Heart right ventricle (tissue), 16 donors: ENCODE measurements at regions not wholly inside any gene's neighbourhood (a gene's known extent, or its start where the extent isn't known, plus 50 kb on each side); places are given as distances from the start of the nearest gene placed in this dataset.
A peak's percentile ranks its signal among the peaks of the same experiment; 100 is the strongest.
"Not testable (repeated sequence)": the region's sequence is repeated elsewhere in the genome, so short reads cannot be mapped to it uniquely, and the experiment has no call there.

Experiments
- ATAC-seq, 8 donors: fragments of 200-7000 bp; cut with Tn5 transposase; one replicate each; pipeline ENCODE4 v1.9.1; 2020; ENCODE audit warnings: mild to moderate bottlenecking in 8 of 8, moderate library complexity in 8 of 8, moderate number of reproducible peaks in 1 of 8
- DNase-seq, 2 donors: peaks; one replicate each; pipeline ENCODE4 v3.0.0-alpha.2; 2020
- H3K27ac ChIP-seq, 10 donors: fragments of 200-600 bp; sonication (generic) in 2 of 10; one replicate each; pipeline versions ENCODE4 v1.5.0 to v1.8.0; 2020 to 2022; ENCODE audit warnings: mild to moderate bottlenecking in 3 of 10
- H3K27me3 ChIP-seq, 7 donors: fragments of 200-600 bp; one replicate each; pipeline ENCODE4 v1.8.0; 2021 to 2022; ENCODE audit warnings: mild to moderate bottlenecking in 2 of 7
- H3K36me3 ChIP-seq, 9 donors: fragments of 200-600 bp; sonication (generic) in 1 of 9; one replicate each; pipeline versions ENCODE4 v1.5.0 to v1.8.0; 2020 to 2022; ENCODE audit warnings: mild to moderate bottlenecking in 2 of 9
- H3K4me1 ChIP-seq, 9 donors: fragments of 200-600 bp; sonication (generic) in 1 of 9; one replicate each; pipeline versions ENCODE4 v1.5.0 to v1.8.0; 2020 to 2022; ENCODE audit warnings: mild to moderate bottlenecking in 4 of 9
- H3K4me3 ChIP-seq, 10 donors: fragments of 200-600 bp; sonication (generic) in 2 of 10; one replicate each; pipeline versions ENCODE4 v1.5.0 to v1.8.0; 2020 to 2022; ENCODE audit warnings: mild to moderate bottlenecking in 7 of 10, moderate library complexity in 2 of 10
- H3K9me3 ChIP-seq, 11 donors: fragments of 200-600 bp in 10 of 11; sonication (generic) in 2 of 11; one replicate each; pipeline versions ENCODE4 v1.5.0 to v1.8.0; 2013 to 2022; ENCODE audit warnings: mild to moderate bottlenecking in 2 of 11, control low read depth in 1 of 11, moderate library complexity in 1 of 11
- CTCF ChIP-seq, 9 donors: fragments of 200-600 bp; sonication (generic) in 2 of 9; IDR thresholded peaks; one replicate each; pipeline versions ENCODE4 v1.5.0 to v1.8.0; 2021 to 2022; ENCODE audit warnings: antibody characterized with exemption in 9 of 9, mild to moderate bottlenecking in 5 of 9, moderate library complexity in 1 of 9
- WGBS, 2 donors: extraction: QIAGEN DNeasy Blood & Tissue Kit; methylation state at CpG; one replicate each; pipeline ENCODE4 v1.1.7; 2013; ENCODE audit warnings: inconsistent platforms in 1 of 2; 5-methylcytosine and 5-hydroxymethylcytosine counted together
- intact Hi-C, 10 donors: fragments of 100-400 bp; cut with DNase I; formaldehyde crosslinking; loops; one replicate each; pipeline versions ENCODE4 v1.11.1 to v1.14.2; 2022
- donor health status: Arrhythmogenic right ventricular cardiomyopathy.
- donor health status: ischemic (EF 13 %, LVEDD 7.1; RV severe dilation, severe dysfunction).
- donor health status: healthy with polysubstance abuse.
- donor health status: DM: no; HTN: yes; CAD: no.
- donor health status: DM: no; HTN: no; CAD: no.
- donor health status: ischemic (EF 25% LVEDD 6.9; RV normal size, moderate dysfunction).
- donor health status: ischemic (EF 25% LVEDD 5.7; RV mildly dilated, moderate dysfunction).
- donor health status: healthy.
- donor health status: DM: yes; HTN: yes; CAD: no.
- donor health status: Ischemic cardiomyopathy.
- donor health status: ischemic (EF 35%, LVEDD 5.7; RV mildly dilated, moderate dysfunction).
- donor health status: nonischemic (EF 11% LVEDD 7.7; RV severe dilation, severe dysfunction).
- donor health status: DM: yes; HTN: yes; CAD: no.
- donor health status: PGD.
- donor health status: ischemic (EF 29% LVEDD 5.4; RV normal size, mild dysfunction).
- donor health status: nonischemic (EF 23%, LVEDD 6.1; RV moderate dilation, normal function).

GRCh38 chr15:84395384-84395783 lies 159.8 kb downstream of the GOLGA6L4 start:
- H3K27ac ChIP-seq, H3K4me3 ChIP-seq, H3K4me1 ChIP-seq, H3K9me3 ChIP-seq, H3K27me3 ChIP-seq, intact Hi-C loops, ATAC-seq, H3K36me3 ChIP-seq: not testable (repeated sequence)
- WGBS, 2 donors: 82 to 84% methylated on average over 9 of the region's 11 CpGs
- peak in 1 of 2 donors; percentile 1 for DNase-seq

DNA sequence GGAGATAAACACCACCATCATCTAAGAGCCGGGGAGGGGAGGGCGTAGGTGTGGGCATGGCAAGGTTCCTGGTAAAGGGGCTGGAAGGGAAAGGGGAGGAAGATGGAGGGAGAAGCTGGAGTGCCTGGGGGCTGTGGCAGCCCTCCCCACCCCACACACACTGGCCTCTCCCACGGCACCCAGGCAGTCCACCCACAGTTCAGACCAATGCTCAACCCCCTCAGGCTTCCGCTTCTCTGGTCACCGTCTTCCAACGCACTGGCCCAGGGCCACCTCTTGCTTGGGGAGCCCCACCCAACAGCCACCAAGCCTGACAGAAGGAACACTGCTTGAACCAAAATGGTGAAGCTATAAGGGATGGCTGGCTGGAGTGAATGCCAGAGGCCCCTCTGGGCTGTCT lies 160.3 kb downstream of the GOLGA6L4 start:
- not testable (repeated sequence) for H3K4me1 ChIP-seq
- DNase-seq: peak in 1 of 2 donors; percentile 1

GRCh38 chr15:84397066-84397465 lies 161.5 kb downstream of the GOLGA6L4 start:
- 86 to 95% methylated on average over 14 to 16 of the region's 18 CpGs for WGBS, 2 donors
- H3K9me3 ChIP-seq, H3K27me3 ChIP-seq, intact Hi-C loops, H3K27ac ChIP-seq, H3K4me1 ChIP-seq, H3K36me3 ChIP-seq, ATAC-seq, H3K4me3 ChIP-seq: not testable (repeated sequence)
- DNase-seq: peak in 1 of 2 donors; percentile 2

More for the DNA sequence above, 160.3 kb downstream of the GOLGA6L4 start:
- H3K9me3 ChIP-seq, ATAC-seq, H3K36me3 ChIP-seq, intact Hi-C loops, H3K4me3 ChIP-seq, H3K27ac ChIP-seq, H3K27me3 ChIP-seq: not testable (repeated sequence)
- 63 to 72% methylated on average over 6 of the region's 6 CpGs for WGBS, 2 donors

DNA sequence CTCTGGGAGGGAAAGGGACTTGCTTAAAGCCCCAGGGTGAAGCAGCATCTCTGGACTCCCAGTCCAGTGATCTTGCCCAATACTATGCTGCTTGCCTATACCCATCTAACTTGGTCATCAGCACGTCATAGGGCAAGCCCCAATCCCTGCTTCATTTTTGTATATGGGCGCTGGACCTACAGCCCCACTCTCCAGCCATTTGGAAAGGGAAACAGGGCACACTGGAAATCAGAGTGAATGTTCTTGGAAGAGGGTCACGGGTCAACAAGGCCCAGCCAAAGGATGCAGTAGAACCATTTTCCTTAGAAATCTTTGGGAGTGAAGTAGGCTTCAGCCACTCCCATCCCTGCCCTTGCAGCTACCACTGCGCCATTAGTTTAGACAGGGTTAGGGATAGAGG lies 162.5 kb downstream of the GOLGA6L4 start:
- DNase-seq: peak in 1 of 2 donors; percentile 0
- H3K36me3 ChIP-seq, H3K27me3 ChIP-seq, H3K4me1 ChIP-seq, H3K9me3 ChIP-seq, H3K4me3 ChIP-seq, H3K27ac ChIP-seq, intact Hi-C loops, ATAC-seq: not testable (repeated sequence)
- WGBS, 2 donors: 83 to 94% methylated on average over 4 of the region's 4 CpGs

DNA sequence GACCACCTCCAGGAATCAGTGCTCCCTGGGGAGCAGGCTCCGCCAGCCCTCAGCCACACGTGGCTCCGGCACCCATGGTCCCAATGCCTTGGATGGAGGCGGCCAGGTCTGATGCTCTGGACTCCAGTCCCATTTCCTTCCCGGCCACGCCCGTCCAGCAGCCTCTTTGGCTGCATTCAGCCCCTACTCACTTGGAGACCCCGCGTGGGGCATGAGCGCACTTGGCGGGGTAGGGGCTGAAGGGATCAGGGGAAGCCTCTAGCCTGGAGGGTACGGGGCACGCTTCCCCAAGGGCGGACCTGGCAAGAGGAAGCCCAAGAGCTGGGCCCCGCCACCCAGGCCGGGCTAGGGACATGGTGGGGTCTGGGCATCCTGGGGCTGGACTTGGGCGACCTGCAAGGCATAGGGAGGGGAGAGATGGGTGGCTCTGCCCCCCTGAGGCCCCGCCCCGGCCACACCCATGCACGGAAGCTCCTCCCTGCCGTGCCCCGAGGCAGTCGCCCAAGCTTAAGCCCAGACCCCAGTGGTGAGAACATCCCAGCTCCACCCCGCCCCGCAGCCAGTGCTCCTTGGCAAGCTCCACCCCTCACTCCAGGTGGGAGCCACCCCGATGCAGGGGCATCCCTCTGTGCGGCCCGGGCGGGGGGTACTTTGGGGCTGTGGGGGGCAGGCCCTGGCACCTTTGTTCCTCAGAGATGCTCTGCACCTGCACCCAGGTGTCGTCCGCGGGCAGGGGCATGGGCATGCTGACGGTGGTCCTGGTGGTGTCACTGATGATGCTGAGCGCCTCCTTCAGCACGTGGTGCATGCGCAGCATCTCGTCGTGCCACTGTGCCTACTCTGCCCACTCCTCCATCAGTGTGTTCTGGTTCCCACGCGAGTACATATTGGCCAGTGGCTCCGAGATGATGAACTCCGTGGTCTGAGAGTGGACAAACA lies 163.5 kb downstream of the GOLGA6L4 start:
- intact Hi-C loops: no loop called here
- no peak overlapping the region for H3K27ac ChIP-seq
- TF ChIP-seq CTCF (IDR thresholded peaks at IDR 0.05): no peak
- H3K4me3 ChIP-seq: no peak overlapping the region
- H3K9me3 ChIP-seq: no peaks in the 10 kb centered on the region
- DNase-seq (peak in 1 of 2 donors; percentile 3), ATAC-seq (peak in 3 of 8 donors; percentile 16 to 75 (median 39))
- H3K27me3 ChIP-seq: no peaks in the 10 kb centered on the region
- WGBS, 2 donors: 90 to 91% methylated on average over 41 of the region's 42 CpGs
- H3K36me3 ChIP-seq: peaks cover 0 to 7% (median 0%) of the 10 kb centered on the region in 9 donors
- no peaks in the 10 kb centered on the region for H3K4me1 ChIP-seq

GRCh38 chr15:84400017-84400740 lies 164.6 kb downstream of the GOLGA6L4 start:
- ATAC-seq: no peak
- H3K27ac ChIP-seq: no peak overlapping the region
- no peak overlapping the region for H3K4me3 ChIP-seq
- no peaks in the 10 kb centered on the region for H3K9me3 ChIP-seq
- 72 to 79% methylated on average over 13 of the region's 13 CpGs for WGBS, 2 donors
- H3K36me3 ChIP-seq: peaks cover 0 to 7% (median 0%) of the 10 kb centered on the region in 9 donors
- H3K4me1 ChIP-seq: no peaks in the 10 kb centered on the region
- no peak for DNase-seq
- no peak for TF ChIP-seq CTCF (IDR thresholded peaks at IDR 0.05)
- intact Hi-C loops: no loop called here
- H3K27me3 ChIP-seq: no peaks in the 10 kb centered on the region
